KMS-11 (cell line): ENCODE measurements at regions not wholly inside any gene's neighbourhood (a gene's known extent, or its start where the extent isn't known, plus 50 kb on each side); places are given as distances from the start of the nearest gene placed in this dataset.

Source experiments
- H2AFZ ChIP-seq: fragments of 200-600 bp; sonication (generic); 2 replicates; pipeline ENCODE4 v1.6.1; 2016; ENCODE audit warnings: antibody characterized with exemption, mixed run types, low read depth
- H3K27ac ChIP-seq: fragments of 200-600 bp; sonication (generic); 2 replicates; pipeline ENCODE4 v1.6.1; 2016; ENCODE audit warnings: mild to moderate bottlenecking, mixed run types
- H3K27me3 ChIP-seq: fragments of 200-600 bp; sonication (generic); 2 replicates; pipeline ENCODE4 v1.6.1; 2017; ENCODE audit warnings: mild to moderate bottlenecking, low read depth, mixed run types, moderate library complexity; ENCODE audit not compliant: insufficient read depth
- H3K36me3 ChIP-seq: fragments of 200-600 bp; sonication (generic); 2 replicates; pipeline ENCODE4 v1.6.1; 2017; ENCODE audit warnings: mild to moderate bottlenecking, mixed run types; ENCODE audit not compliant: insufficient read depth
- H3K4me1 ChIP-seq: fragments of 200-600 bp; sonication (generic); 2 replicates; pipeline ENCODE4 v1.6.1; 2016; ENCODE audit warnings: mild to moderate bottlenecking, low read depth, mixed run types; ENCODE audit not compliant: poor library complexity, severe bottlenecking
- H3K4me2 ChIP-seq: fragments of 200-600 bp; sonication (generic); 2 replicates; pipeline ENCODE4 v1.7.0; 2016; ENCODE audit warnings: mild to moderate bottlenecking, mixed run types
- H3K4me3 ChIP-seq: fragments of 200-600 bp; sonication (generic); IDR thresholded peaks from 2 replicates; pipeline ENCODE4 v1.6.1; 2017; ENCODE audit warnings: low read depth, low read length, mixed read lengths; ENCODE audit not compliant: insufficient read depth
- H3K79me2 ChIP-seq: fragments of 200-600 bp; sonication (generic); 2 replicates; pipeline ENCODE4 v1.6.1; 2016; ENCODE audit warnings: low read depth, mixed run types; ENCODE audit not compliant: insufficient read depth
- H3K9ac ChIP-seq: fragments of 200-600 bp; sonication (generic); 2 replicates; pipeline ENCODE4 v1.6.1; 2016; ENCODE audit warnings: mild to moderate bottlenecking, mixed run types
- H4K20me1 ChIP-seq: fragments of 200-600 bp; sonication (generic); 2 replicates; pipeline ENCODE4 v1.6.1; 2016; ENCODE audit warnings: mild to moderate bottlenecking, mixed run types; ENCODE audit not compliant: insufficient read depth
- CTCF ChIP-seq: fragments of 200-600 bp; sonication (generic); conservative IDR thresholded peaks from 2 replicates; pipeline ENCODE4 v1.6.1; 2017; ENCODE audit warnings: low read depth, mild to moderate bottlenecking, antibody characterized with exemption, low read length, moderate library complexity, mixed read lengths

GRCh38 chr12:42904683-42905418 lies 315.3 kb upstream of the PRICKLE1 start:
- Histone ChIP-seq H3K4me1 (no peaks in the 10 kb centered on the region), H3K9ac (no peak overlapping the region), H3K27me3 (no peaks in the 10 kb centered on the region), H3K27ac (no peak overlapping the region), H3K4me2 (no peak overlapping the region), H3K79me2 (no peaks in the 10 kb centered on the region), H4K20me1 (no peaks in the 10 kb centered on the region), H2AFZ (no peak overlapping the region), H3K36me3 (no peaks in the 10 kb centered on the region), H3K4me3 (no peak overlapping the region)
- TF ChIP-seq CTCF: no peak

DNA sequence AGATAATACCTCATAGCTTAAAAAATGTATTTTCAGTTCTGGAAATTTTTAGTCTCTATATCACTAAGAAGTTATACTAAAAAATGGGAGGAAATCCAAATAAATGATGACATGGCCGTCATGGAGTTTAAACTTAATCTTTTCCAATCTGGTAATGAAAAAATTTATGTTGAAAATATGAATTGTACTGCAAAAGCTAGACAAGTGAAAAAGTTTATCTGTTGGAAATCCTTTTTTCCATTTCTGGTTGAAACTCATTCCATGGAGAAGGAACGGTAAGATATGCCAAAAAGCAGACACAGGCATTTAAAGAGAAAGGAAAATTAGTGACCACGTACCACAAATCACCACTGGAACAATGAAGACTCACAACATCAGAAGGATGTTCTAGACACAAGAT lies 314.2 kb upstream of the PRICKLE1 start:
- H3K27ac ChIP-seq: no peak overlapping the region
- no peak overlapping the region for H3K4me3 ChIP-seq
- H3K36me3 ChIP-seq: no peaks in the 10 kb centered on the region
- no peak overlapping the region for H3K4me2 ChIP-seq
- H3K27me3 ChIP-seq: no peaks in the 10 kb centered on the region
- H3K4me1 ChIP-seq: no peaks in the 10 kb centered on the region
- no peaks in the 10 kb centered on the region for H3K79me2 ChIP-seq
- TF ChIP-seq CTCF: no peak
- no peak overlapping the region for H2AFZ ChIP-seq
- no peaks in the 10 kb centered on the region for H4K20me1 ChIP-seq
- H3K9ac ChIP-seq: no peak overlapping the region

DNA sequence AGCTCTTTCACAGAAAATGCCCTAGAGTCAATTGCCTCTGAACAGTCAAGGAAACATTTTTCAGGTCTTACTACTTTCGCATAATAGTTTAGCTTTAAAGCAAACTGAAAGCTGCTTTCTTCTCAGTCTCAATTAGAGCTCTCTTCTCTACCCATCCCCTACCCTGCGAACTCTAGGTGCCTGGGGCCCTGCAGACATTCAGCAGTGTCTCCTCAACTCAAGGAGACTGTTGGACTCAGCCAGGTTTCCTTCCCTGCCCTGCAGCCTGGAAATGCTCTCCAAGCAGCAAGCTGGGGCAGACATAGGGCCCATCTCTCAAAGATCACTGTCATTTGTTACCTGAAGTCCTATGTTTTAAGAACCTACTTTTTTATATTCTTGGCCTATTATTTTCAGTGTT lies 312.5 kb upstream of the PRICKLE1 start:
- H3K27ac ChIP-seq: no peak overlapping the region
- no peak overlapping the region for H3K4me3 ChIP-seq
- H3K4me1 ChIP-seq: no peaks in the 10 kb centered on the region
- H3K79me2 ChIP-seq: no peaks in the 10 kb centered on the region
- H3K4me2 ChIP-seq: no peak overlapping the region
- H4K20me1 ChIP-seq: no peaks in the 10 kb centered on the region
- no peak overlapping the region for H3K9ac ChIP-seq
- no peaks in the 10 kb centered on the region for H3K27me3 ChIP-seq
- no peaks in the 10 kb centered on the region for H3K36me3 ChIP-seq
- TF ChIP-seq CTCF: no peak
- H2AFZ ChIP-seq: no peak overlapping the region

- H3K4me1 ChIP-seq: no peaks in the 10 kb centered on the region
- no peaks in the 10 kb centered on the region for H4K20me1 ChIP-seq
- TF ChIP-seq CTCF: no peak
- no peak overlapping the region for H3K4me3 ChIP-seq
- no peaks in the 10 kb centered on the region for H3K27me3 ChIP-seq
- H2AFZ ChIP-seq: no peak overlapping the region
- no peak overlapping the region for H3K9ac ChIP-seq
- H3K79me2 ChIP-seq: no peaks in the 10 kb centered on the region
- no peak overlapping the region for H3K27ac ChIP-seq
- no peak overlapping the region for H3K4me2 ChIP-seq
- H3K36me3 ChIP-seq: no peaks in the 10 kb centered on the region
These were observed 304.3 kb upstream of the PRICKLE1 start for GRCh38 chr12:42893803-42894202.
